Bronchial epithelial cell (primary cell): ENCODE measurements at regions not wholly inside any gene's neighbourhood (a gene's known extent, or its start where the extent isn't known, plus 50 kb on each side); places are given as distances from the start of the nearest gene placed in this dataset.

Experiments
- DNase-seq: peaks from one replicate; pipeline ENCODE4 v3.0.0-alpha.2; 2010; ENCODE audit warnings: low read depth
- FAIRE-seq: peaks from 2 replicates; lab custom pipeline; 2011; peaks lifted over from hg19 to GRCh38; lab: Jason Lieb, UNC
- H3K27me3 ChIP-seq: 2 replicates; pipeline ENCODE4 v1.5.1; 2011; ENCODE audit warnings: low read length; ENCODE audit not compliant: control insufficient read depth, insufficient read depth
- H3K36me3 ChIP-seq: 2 replicates; pipeline ENCODE4 v1.5.1; 2011; ENCODE audit warnings: low read length; ENCODE audit not compliant: control insufficient read depth, insufficient read depth
- H3K4me3 ChIP-seq: 2 replicates; pipeline ENCODE4 v1.5.1; 2011; ENCODE audit warnings: mild to moderate bottlenecking, low read depth, low read length, control low read depth
- TF ChIP-seq, protein P1 (sequence below): IDR thresholded peaks from 2 replicates; pipeline ENCODE4 v1.5.1; 2011; ENCODE audit warnings: mild to moderate bottlenecking, moderate library complexity, low read length, control low read depth, inconsistent platforms; ENCODE audit not compliant: insufficient read depth, severe bottlenecking

DNA sequence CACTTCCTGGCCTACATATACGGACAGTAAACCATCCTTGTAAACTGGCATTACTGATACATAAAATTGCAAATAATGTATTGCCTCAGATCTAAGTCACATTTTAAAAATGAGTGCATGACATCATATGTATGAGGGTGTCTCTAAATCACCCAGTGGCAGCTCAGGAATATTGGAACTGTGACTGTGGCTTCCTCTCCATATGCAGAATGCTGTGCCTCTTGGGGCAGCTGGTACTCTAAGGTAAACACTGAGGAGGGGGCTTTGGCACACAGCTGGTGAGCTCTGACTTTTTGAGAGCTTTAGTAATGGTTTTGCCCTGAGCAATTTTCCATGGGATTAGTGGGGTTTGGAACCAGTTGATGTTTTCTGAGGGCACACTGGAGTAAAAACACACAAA, 263.7 kb downstream of the BMP4 start:
- no peak for FAIRE-seq
- DNase-seq, result no peak
- Histone ChIP-seq H3K27me3 (no peaks in the 10 kb centered on the region), H3K4me3 (no peak overlapping the region), H3K36me3 (no peaks in the 10 kb centered on the region)
- TF ChIP-seq, protein P1, sequence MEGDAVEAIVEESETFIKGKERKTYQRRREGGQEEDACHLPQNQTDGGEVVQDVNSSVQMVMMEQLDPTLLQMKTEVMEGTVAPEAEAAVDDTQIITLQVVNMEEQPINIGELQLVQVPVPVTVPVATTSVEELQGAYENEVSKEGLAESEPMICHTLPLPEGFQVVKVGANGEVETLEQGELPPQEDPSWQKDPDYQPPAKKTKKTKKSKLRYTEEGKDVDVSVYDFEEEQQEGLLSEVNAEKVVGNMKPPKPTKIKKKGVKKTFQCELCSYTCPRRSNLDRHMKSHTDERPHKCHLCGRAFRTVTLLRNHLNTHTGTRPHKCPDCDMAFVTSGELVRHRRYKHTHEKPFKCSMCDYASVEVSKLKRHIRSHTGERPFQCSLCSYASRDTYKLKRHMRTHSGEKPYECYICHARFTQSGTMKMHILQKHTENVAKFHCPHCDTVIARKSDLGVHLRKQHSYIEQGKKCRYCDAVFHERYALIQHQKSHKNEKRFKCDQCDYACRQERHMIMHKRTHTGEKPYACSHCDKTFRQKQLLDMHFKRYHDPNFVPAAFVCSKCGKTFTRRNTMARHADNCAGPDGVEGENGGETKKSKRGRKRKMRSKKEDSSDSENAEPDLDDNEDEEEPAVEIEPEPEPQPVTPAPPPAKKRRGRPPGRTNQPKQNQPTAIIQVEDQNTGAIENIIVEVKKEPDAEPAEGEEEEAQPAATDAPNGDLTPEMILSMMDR, result no peak

DNA sequence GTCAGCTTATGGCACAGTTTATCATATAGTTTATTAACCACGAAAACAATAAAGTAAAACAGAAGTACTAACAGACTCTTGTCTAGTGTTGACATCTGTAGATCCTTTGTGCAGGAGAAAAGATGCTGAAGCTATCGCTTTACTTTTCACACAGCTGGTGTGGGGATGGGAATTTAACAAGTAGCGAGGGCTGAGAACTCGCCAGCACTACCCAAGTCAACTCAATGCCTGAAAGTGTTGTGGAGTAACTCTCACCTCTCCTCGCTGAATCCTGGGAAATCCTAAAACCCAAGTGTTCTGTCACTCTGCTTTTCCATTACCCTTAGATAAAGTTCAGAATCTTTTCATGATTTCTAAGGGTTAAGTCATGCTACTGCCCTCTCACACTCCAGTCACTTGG, 264.2 kb downstream of the BMP4 start:
- DNase-seq (no peak), FAIRE-seq (no peak)
- TF ChIP-seq, protein P1, result no peak
- Histone ChIP-seq H3K36me3 (no peaks in the 10 kb centered on the region), H3K27me3 (no peaks in the 10 kb centered on the region), H3K4me3 (no peak overlapping the region)

DNA sequence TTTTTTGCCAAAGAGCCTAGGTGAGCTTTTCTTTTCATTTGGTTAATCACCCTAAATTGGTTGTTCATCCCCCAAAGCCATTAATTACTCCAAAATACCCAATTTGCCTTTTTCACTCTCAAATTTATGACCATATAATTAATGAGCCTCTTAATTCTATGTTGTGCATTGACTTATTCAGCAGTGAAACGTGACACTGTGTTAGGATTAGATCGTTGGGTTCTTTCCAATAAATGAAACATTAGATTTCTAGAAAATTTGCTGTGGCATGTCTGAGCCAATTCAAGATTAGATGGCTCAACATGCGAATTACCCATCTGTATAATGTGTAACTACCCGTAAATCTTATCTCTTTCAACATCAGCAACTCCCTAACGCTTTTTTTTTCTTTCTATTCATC, 273.4 kb downstream of the BMP4 start:
- FAIRE-seq (no peak), DNase-seq (peak; percentile 46)
- TF ChIP-seq, protein P1, result no peak
- Histone ChIP-seq H3K27me3 (peaks cover 1% of the 10 kb centered on the region), H3K4me3 (no peak overlapping the region), H3K36me3 (no peaks in the 10 kb centered on the region)

DNA sequence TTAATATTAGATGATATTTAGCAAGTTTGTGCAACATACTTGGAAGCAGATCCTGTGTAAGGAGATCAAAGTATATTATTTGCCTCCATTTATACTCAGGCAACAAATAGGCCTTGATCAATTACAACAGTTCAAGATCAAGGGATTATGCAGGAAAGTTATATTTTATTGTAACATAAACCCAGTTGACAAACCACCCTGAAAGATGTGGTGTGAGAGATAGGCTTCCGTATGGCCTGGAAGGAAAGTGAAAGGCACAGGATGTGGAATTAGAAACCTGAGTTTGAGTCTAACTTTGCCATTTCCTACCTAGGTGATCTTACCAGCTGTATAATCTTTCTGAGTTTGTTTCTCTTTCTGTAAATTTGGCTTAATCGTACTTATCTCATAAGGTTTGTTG, 284.1 kb downstream of the BMP4 start:
- Histone ChIP-seq H3K27me3 (peaks cover 1% of the 10 kb centered on the region), H3K4me3 (no peak overlapping the region)
- FAIRE-seq, result no peak

DNA sequence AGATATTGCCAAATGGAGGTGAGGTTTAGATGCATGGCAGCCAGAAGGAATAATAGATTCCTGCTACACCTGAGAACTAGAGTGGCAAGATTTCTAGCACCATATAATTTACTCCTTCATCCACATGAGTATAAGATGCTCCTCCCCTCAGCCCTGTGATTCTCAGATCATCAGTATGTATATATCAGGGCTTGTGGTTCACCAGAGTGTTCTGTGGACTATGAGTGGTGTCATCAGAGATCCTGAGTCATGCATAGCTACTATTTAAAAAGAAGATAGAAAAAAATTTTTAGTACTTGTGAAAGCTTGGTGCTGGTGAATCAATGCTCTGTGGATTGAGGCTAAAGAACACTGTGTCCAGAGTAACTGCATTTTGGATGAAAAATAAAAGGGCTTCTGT, 285.9 kb downstream of the BMP4 start:
- DNase-seq, result peak; percentile 86
- FAIRE-seq, result no peak

More for the DNA sequence above, 284.1 kb downstream of the BMP4 start:
- no peaks in the 10 kb centered on the region for H3K36me3 ChIP-seq
- TF ChIP-seq, protein P1, result no peak
- DNase-seq, result no peak

DNA sequence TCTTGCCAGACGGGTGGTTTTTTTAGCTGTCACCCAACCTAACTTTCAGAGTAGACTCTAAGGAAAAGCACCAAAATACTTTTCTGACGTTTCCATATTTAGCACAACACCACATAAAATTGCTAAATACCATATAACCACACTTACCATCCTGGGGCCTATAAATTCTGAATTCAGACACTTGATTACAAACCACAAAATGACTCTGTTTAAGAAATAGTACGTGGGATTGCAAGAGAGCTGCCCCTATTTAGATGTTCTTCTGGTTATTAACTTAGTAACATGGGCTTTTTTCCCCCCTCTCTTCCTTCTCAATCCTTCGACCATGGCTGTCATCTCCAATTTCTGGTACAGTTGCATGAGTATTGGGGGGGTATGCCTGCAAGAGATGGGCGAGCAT, 287.7 kb downstream of the BMP4 start:
- DNase-seq (no peak), FAIRE-seq (no peak)
- H3K4me3 ChIP-seq, result no peak overlapping the region
- TF ChIP-seq, protein P1, result no peak
- H3K36me3 ChIP-seq, result no peaks in the 10 kb centered on the region
- no peaks in the 10 kb centered on the region for H3K27me3 ChIP-seq

More for the DNA sequence above, 285.9 kb downstream of the BMP4 start:
- TF ChIP-seq, protein P1, result no peak
- Histone ChIP-seq H3K36me3 (no peaks in the 10 kb centered on the region), H3K27me3 (peaks cover 1% of the 10 kb centered on the region), H3K4me3 (no peak overlapping the region)
